ENCODE measurements at regions not wholly inside any gene's neighbourhood (a gene's known extent, or its start where the extent isn't known, plus 50 kb on each side); places are given as distances from the start of the nearest gene placed in this dataset.
"Not testable (repeated sequence)": the region's sequence is repeated elsewhere in the genome, so short reads cannot be mapped to it uniquely, and the experiment has no call there.

- Histone ChIP-seq H3K4me1 (no peaks in the 10 kb centered on the region), H3K4me3 (no peak overlapping the region), H3K27ac (no peak overlapping the region), H3K27me3 (peaks cover 0 to 4% (median 2%) of the 10 kb centered on the region in 4 donors), H3K9me3 (no peaks in the 10 kb centered on the region), H3K36me3 (no peaks in the 10 kb centered on the region)
- FAIRE-seq (no peak), ATAC-seq (no peak), DNase-seq (peak in 2 of 6 donors; percentile 42 to 70)
- 71 to 84% methylated on average over 21 to 24 of the region's 24 CpGs for WGBS, 2 donors
- intact Hi-C loops (cut with DNase I) = no loop called here
- TF ChIP-seq CTCF (IDR thresholded peaks at IDR 0.05) = no peak
Measured at GRCh38 chr5:1637639-1638481, 114.1 kb upstream of the LPCAT1 start.

GRCh38 chr5:1636981-1637638 is 113.3 kb upstream of the LPCAT1 start:
- FAIRE-seq (no peak), DNase-seq (peak in 2 of 6 donors; percentile 41 to 56), ATAC-seq (no peak)
- intact Hi-C loops (cut with DNase I) = no loop called here
- H3K36me3 ChIP-seq = no peaks in the 10 kb centered on the region
- no peaks in the 10 kb centered on the region for H3K27me3 ChIP-seq
- no peak overlapping the region for H3K4me3 ChIP-seq
- TF ChIP-seq CTCF (IDR thresholded peaks at IDR 0.05) = no peak
- H3K9me3 ChIP-seq = no peaks in the 10 kb centered on the region
- no peak overlapping the region for H3K27ac ChIP-seq
- no peaks in the 10 kb centered on the region for H3K4me1 ChIP-seq
- 76 to 83% methylated on average over 24 of the region's 24 CpGs for WGBS, 2 donors

GRCh38 chr5:1636208-1636770 is 112.5 kb upstream of the LPCAT1 start:
- peak in 2 of 6 donors; percentile 30 to 49 for DNase-seq
- H3K4me3 ChIP-seq; H3K4me1 ChIP-seq; ATAC-seq; H3K36me3 ChIP-seq; intact Hi-C loops (cut with DNase I); H3K27ac ChIP-seq; H3K27me3 ChIP-seq; H3K9me3 ChIP-seq; FAIRE-seq: not testable (repeated sequence)
- WGBS, 2 donors = 65 to 78% methylated on average over 21 of the region's 21 CpGs

- H3K9me3 ChIP-seq; H3K4me3 ChIP-seq; FAIRE-seq; DNase-seq; intact Hi-C loops (cut with DNase I); H3K27ac ChIP-seq; H3K4me1 ChIP-seq; H3K27me3 ChIP-seq; H3K36me3 ChIP-seq; ATAC-seq: not testable (repeated sequence)
- WGBS, 2 donors = 71 to 80% methylated on average over 2 of the region's 2 CpGs
Measured at GRCh38 chr5:1635477-1635876, 111.7 kb upstream of the LPCAT1 start.

GRCh38 chr5:1634337-1634661 is 110.5 kb upstream of the LPCAT1 start:
- FAIRE-seq (no peak), DNase-seq (no peak), ATAC-seq (peak in 1 of 4 donors; percentile 33)
- peak overlapping the region; percentile 53 to 78 (median 58) for H3K4me3 ChIP-seq
- intact Hi-C loops (cut with DNase I) = no loop called here
- H3K27me3 ChIP-seq = no peaks in the 10 kb centered on the region
- H3K27ac ChIP-seq = peak overlapping the region; percentile 59 to 82 (median 74)
- WGBS, 2 donors = 5 to 26% methylated on average over 14 to 18 of the region's 18 CpGs
- H3K9me3 ChIP-seq = no peaks in the 10 kb centered on the region
- no peak for TF ChIP-seq CTCF (IDR thresholded peaks at IDR 0.05)
- H3K4me1 ChIP-seq = no peaks in the 10 kb centered on the region
- no peaks in the 10 kb centered on the region for H3K36me3 ChIP-seq
